ENCODE measurements at regions not wholly inside any gene's neighbourhood (a gene's known extent, or its start where the extent isn't known, plus 50 kb on each side); places are given as distances from the start of the nearest gene placed in this dataset.

- Histone ChIP-seq H3K9me2 (ENCODE audit: insufficient read depth) (no peaks in the 10 kb centered on the region), H3K4me2 (no peak overlapping the region), H3F3A (replicated peaks; ENCODE audit: low read depth) (no peaks in the 10 kb centered on the region), H2AFZ (peak overlapping the region; percentile 28; the same call in 1 of the 2 replicates), H4K20me1 (replicated peaks; ENCODE audit: insufficient read depth) (no peaks in the 10 kb centered on the region), H3K27me3 (ENCODE audit: insufficient read depth) (no peaks in the 10 kb centered on the region), H3K36me3 (ENCODE audit: insufficient read depth) (no peaks in the 10 kb centered on the region), H3K27ac (ENCODE audit: low read depth) (no peak overlapping the region), H3K4me3 (no peak overlapping the region), H3K4me1 (ENCODE audit: insufficient read depth) (no peaks in the 10 kb centered on the region), H3K79me2 (replicated peaks; ENCODE audit: insufficient read depth) (no peaks in the 10 kb centered on the region)
- Mint-ChIP-seq H3K9me3 (no peaks in the 10 kb centered on the region), H3K27me3 (ENCODE audit: insufficient read depth, low read depth, poor library complexity) (no peaks in the 10 kb centered on the region), H3K4me1 (no peaks in the 10 kb centered on the region), H3K27ac (no peak overlapping the region), H3K4me3 (no peak overlapping the region), H3K36me3 (ENCODE audit: low read depth) (no peaks in the 10 kb centered on the region)
- TF ChIP-seq JUNB (IDR thresholded peaks at IDR 0.05; ENCODE audit: unreplicated experiment) (no peak), ETS1 (IDR thresholded peaks at IDR 0.05) (no peak), NANOG (IDR thresholded peaks at IDR 0.05; ENCODE audit: borderline replicate concordance) (no peak), POLR2AphosphoS5 (IDR thresholded peaks at IDR 0.05; ENCODE audit: low read depth) (no peak), CTCF (conservative IDR thresholded peaks at IDR 0.05; ENCODE audit: low read depth in 2 of 2) (no peak), CREB1 (CRISPR knock-in tag; IDR thresholded peaks at IDR 0.05; ENCODE audit: low read depth) (no peak), ZNF331 (CRISPR knock-in tag; IDR thresholded peaks at IDR 0.05; ENCODE audit: low read depth) (no peak), EZH2phosphoT487 (IDR thresholded peaks at IDR 0.05; ENCODE audit: unreplicated experiment) (no peak), STAT1 (IDR thresholded peaks at IDR 0.05; ENCODE audit: unreplicated experiment) (no peak), ZNF462 (CRISPR knock-in tag; IDR thresholded peaks at IDR 0.05) (no peak)
- ATAC-seq (no peak), DNase-seq (ENCODE audit: low spot score) (no peak)
Observed at GRCh38 chr18:62629031-62629430, 86.3 kb upstream of the PHLPP1 start.

All from GM23338 (cell line).